D341Med (cell line): ENCODE measurements at regions not wholly inside any gene's neighbourhood (a gene's known extent, or its start where the extent isn't known, plus 50 kb on each side); places are given as distances from the start of the nearest gene placed in this dataset.
A peak's percentile ranks its signal among the peaks of the same experiment; 100 is the strongest.

Experiments used
- DNase-seq: peaks from one replicate; pipeline ENCODE4 v3.0.0; 2012; ENCODE audit warnings: low spot score

DNA sequence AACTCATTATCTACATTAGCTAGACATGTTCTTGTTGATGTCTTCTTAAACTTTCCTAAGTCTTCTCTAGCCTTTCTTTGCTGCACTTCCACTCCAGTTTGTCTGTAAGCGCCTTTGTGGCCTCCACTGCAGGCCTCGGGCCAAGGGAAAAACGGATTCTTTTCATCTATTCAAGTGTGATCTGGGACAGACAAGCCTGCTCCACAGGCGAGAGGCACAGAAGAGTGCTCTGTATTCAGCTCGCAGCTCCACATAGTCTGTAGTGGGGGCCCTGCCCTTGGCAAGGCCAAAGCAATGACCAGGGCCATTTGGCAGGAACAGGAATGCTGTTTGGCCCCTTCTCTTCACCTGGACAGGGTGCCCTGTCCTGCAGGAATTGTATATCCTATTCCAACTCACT lies 84.1 kb upstream of the BARX2 start:
- no peak for DNase-seq

GRCh38 chr11:129290966-129291365 lies 84.7 kb upstream of the BARX2 start:
- no peak for DNase-seq

DNA sequence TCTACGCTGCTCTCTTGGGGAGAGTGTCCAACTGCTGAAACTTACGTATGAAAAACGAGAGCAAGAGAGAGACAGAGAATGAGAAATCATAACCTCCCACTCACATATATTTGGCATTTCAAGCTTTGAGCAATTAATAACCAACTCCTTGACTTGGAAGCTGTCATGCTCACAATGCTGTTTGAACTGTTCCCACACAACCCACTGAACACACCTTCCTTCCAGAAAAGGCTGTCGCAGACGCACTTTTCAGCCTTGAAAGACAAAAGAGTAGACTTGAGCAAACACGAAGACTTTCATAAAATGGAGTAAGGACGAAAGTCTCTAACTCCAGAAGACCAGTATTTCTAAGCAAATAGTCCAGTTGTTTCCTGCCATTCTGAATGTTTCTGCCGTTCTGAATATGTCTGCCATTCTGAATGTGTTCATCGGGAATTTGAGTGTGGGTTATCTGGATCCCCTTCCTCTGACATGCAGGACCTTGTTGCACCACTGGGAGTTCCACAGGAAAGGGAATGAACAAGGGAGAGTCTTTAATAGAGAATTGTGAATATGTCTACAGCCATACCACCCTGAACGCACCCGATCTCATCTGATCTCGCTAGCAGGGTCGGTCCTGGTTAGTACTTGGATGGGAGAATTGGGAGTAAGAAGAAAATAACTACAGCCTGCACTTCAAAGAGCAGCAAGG lies 86.2 kb upstream of the BARX2 start:
- no peak for DNase-seq

DNA sequence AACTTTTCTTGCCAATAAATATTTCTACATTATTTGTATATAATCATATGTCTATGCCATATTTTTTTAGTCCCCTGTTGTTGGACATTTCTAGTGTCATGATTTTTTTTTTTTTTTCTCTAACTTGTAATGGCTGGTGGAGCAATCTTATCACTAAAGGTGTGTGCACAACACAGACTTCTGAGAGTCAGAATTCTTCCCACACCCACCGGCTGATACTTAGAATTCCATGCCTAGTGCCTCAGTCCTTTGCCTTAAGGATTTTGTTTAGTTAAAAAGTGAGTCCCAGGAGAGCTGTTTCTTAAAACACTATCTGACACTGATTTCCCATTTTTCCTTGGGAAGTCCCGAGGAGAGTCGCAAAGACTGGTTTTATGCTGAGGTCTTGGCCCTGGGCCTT lies 87.7 kb upstream of the BARX2 start:
- DNase-seq: no peak

DNA sequence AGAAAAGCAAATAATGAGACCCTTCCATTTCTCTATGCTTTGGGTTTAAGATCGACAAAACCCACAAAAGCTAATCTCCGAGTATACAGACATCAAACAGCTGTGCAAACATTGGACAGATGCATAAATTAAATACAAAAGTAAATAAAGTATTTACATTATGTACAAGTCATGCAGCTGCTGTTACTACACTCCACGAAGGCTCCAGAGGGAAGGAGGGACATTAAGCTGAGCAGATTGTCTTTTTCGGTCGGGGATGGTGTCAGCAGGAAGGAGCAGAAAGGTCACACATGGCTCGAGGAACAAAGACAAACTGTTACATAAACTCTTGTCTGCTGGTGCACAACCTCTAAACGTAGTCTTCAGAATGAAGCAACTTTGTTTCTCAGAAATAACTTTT lies 88.8 kb upstream of the BARX2 start:
- no peak for DNase-seq

DNA sequence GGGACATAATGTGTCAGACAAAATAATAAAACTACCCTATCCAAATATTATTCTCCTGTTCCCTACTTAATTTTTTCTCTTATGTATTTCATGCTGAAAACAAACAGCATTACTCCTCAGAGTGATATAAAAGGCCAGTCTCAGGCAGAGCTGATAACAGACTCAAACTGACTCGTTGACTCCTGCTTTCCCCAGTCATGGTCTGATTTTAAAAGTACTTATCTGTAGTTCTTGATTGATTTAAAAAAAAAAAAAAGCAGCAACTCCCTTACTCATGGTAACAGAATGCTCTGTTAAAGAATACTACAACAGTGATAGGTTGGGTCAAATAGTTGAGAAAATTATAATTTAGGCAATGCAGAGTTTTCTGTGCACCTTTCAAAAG lies 90.3 kb upstream of the BARX2 start:
- no peak for DNase-seq

- no peak for DNase-seq
Observed at GRCh38 chr11:129283141-129283540, 91.0 kb upstream of the ARHGAP32 start.

GRCh38 chr11:129282634-129283033 lies 90.5 kb upstream of the ARHGAP32 start:
- DNase-seq: no peak

GRCh38 chr11:129281471-129282415 lies 89.6 kb upstream of the ARHGAP32 start:
- no peak for DNase-seq

DNA sequence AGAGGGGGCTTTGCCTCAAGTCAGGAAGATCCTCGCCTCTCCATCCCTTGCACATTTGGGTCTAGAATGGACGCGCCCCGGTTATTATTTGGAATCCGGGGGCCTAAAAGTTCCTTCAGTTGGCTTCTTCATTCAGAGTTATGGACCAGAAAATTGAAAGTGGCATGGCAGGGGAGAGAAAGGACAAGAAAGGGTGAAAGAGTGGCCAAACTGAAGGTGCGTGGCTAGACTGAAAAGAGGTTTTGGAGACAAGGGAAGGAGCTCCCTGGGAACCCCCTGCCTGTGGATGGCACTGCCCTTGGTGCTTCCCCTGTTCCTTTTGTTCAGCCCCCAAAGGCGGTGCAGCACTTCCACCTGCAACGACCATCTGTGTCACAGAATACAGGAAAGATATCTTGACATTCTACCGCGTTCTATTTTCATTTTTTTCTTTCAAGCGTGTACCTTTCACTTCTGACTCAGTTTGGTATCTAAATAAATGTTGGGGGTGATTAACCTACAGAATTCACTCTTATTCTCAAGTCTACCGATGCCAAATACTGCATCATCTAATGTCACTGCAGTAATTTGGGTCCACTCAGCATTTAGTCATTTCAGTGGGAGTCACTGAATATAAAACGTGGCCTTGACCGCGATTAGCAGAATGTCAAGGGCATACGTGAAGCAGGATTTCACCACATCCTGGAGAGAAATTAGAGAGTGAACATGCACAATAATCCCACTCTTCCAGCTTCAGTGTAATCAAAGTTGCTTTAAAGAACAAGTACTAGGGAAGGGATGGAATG lies 88.1 kb upstream of the ARHGAP32 start:
- DNase-seq: peak; percentile 45

DNA sequence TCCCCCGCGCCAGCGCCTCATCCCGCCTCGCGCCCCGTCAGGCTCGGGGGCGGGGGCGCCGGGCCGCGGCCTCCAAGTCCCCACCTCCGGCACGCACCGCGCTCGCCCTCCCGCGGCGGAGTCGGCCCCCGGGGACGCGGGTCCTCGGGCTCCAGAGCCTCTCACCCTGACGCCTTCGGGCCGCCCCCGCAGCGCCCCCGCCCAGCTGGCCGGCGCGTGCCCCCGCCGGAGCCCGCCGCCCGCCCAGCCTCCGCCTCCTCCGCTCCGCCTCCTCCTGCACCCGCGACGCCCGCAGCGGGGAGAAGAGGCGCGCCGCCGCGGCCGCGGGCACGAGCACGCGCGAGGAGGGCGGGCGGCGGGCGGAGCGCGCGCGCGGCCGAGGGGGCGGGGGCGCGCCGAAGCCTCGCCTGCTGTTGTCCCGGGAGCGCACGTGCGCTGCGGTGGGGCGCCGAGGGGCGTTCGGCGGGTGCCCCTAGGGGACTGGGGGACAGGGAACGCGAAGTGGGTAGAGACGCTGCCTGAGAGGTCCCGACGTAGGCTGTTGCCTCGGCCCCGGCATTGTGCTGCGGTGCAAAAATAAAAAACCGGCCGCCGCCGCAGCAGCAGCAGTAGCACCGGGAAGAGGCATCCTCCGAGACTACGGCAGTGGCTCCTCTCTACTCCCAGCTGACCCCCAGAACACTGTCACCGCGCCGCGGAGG lies 87.4 kb upstream of the ARHGAP32 start:
- DNase-seq: peak; percentile 97

GRCh38 chr11:129278586-129279319 lies 86.6 kb upstream of the ARHGAP32 start:
- DNase-seq: peak; percentile 67

DNA sequence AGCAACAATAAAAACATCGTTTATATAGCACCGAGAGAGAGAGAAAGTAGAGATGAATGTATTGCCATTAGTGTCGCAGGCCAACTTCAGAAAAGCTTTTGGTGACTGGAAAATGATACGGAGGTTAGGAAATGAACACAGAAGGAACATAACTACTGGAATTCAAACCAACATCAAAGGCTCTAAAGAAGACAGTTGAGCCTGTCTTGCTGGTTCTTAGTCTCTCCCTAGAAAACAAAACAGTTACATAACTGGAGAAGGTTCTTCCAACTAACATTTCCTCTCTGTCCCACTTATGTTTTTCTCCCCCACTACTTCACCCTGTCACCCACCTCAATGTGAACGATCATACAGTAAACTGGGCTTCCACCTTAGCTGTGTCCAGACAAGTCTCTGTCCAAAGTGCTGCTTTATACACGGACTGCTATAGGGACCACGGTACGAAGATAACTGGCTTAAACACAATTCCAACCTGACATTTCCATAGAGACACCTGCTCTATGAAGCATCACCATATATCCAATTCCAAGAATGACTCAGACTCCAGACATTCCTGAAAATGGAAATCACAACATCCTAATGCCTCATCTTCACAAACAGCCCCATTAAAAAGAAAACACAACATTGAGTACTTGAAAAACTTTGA lies 85.2 kb upstream of the ARHGAP32 start:
- DNase-seq: no peak

- no peak for DNase-seq
Observed at GRCh38 chr11:129275828-129276227, 83.7 kb upstream of the ARHGAP32 start.

DNA sequence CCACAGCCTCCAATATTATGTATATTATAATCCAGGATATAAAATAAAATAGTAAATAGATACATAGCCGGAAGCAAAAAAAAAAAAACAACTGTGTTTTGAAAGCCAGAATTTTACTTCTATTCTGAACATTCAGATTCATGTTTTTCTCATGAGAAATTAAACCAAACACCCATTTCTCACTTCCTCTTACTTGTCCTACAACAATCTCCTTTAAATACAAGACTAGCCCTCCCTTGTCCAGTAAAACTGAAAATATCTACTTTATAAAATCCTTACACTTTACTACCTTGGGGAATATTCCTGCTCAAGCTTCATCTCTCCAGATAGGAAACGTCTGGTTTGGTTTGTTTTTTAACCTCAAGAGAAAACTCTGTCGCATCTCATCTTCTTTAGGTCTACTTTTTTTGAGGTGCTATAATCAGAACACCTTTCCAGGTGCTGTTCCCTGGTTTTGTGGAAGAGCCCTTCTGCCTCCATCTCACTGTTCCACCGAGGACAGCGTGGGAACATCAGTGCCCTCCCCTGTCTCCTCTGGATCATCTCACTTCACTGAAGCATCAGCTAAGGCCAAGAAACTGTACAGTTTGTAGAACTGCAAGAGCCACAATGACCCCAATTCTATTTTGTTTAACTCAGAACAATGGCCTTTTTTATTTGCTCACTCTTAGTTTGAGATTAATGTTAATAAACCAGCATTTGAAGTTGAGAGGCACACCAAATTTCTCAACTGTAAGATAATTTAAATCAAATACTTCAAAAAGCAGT lies 82.0 kb upstream of the ARHGAP32 start:
- DNase-seq: no peak

DNA sequence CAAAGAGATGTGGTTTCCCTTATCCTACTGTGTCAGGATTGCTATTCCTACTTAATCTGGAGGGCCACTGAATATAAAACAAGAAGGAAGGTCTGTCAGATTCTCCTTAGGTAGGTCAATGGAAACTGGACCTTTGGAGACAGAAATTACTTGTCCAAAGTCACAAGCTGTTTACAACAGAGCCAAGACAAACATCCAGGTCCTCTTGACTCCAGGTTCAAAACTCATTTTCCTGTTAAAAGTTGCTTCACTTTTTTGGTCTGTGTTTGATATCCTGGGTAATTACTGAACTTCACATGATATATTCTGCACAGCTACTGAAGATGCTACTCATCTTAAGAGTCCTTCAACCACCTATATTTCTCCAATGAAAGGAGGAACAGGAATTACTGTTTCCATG lies 81.2 kb upstream of the ARHGAP32 start:
- no peak for DNase-seq

- DNase-seq: no peak
Observed at GRCh38 chr11:129271030-129271429, 78.9 kb upstream of the ARHGAP32 start.

DNA sequence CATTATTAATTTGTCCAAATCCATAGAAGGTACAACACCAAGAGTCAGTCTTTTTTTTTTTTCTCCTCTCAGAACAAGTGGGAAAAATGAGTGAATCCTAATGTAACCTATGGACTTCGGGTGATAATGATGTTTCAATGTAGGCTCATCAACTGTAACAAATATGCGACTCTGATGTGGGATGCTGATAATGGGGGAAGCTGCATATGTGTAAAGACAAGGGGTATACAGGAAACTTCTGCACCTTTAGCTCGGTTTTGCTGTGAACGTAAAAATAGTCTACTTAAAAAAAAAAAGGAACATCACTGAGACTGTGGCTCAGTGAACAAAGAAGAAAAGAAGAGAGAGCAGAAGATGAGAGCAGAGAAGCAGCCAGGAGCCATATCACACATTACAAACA lies 78.3 kb upstream of the ARHGAP32 start:
- no peak for DNase-seq

DNA sequence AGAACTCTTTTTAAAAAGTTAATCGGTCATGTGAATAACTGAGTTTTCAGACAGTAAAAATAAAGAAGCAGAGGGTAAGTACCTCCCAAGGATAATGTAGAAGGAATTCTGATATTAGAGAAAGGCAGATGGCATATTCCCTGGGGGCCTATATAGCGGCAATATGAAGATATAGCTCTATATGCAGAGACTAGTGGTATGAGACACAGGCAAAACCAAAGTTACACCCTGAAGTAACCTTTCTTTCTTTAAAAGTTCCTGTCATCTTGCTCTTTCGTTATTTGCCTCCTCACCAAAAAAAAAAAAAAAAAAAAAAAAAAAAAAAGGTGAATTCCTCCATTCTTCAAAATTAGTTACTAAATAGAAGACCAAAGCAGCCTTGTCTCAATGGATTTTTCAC lies 76.2 kb upstream of the ARHGAP32 start:
- no peak for DNase-seq

GRCh38 chr11:129267716-129268115 lies 75.6 kb upstream of the ARHGAP32 start:
- DNase-seq: no peak
